H1 (cell line): ENCODE measurements at regions not wholly inside any gene's neighbourhood (a gene's known extent, or its start where the extent isn't known, plus 50 kb on each side); places are given as distances from the start of the nearest gene placed in this dataset.

Experiments used
- BRCA1 ChIP-seq: IDR thresholded peaks from 2 replicates; pipeline ENCODE4 v1.6.1; 2012; ENCODE audit warnings: low read depth, low read length, improper control_type of control experiment
- E2F6 ChIP-seq: IDR thresholded peaks from 2 replicates; pipeline ENCODE4 v1.6.1; 2012; ENCODE audit warnings: inconsistent platforms
- GABPA ChIP-seq: IDR thresholded peaks from 2 replicates; pipeline ENCODE4 v1.6.1; 2011; ENCODE audit warnings: mild to moderate bottlenecking, low read length, moderate library complexity, borderline replicate concordance; ENCODE audit not compliant: insufficient read depth
- POLR2AphosphoS5 ChIP-seq: IDR thresholded peaks from 2 replicates; pipeline ENCODE4 v1.6.1; 2011; ENCODE audit warnings: low read depth, low read length
- RFX5 ChIP-seq: IDR thresholded peaks from 2 replicates; pipeline ENCODE4 v1.6.1; 2011; ENCODE audit warnings: low read depth, low read length, improper control_type of control experiment, borderline replicate concordance
- SIN3A ChIP-seq, 2 experiments: IDR thresholded peaks in 1 of 2; conservative IDR thresholded peaks in 1 of 2; 2 replicates each; pipeline ENCODE4 v1.6.1; 2011 to 2012; ENCODE audit warnings: low read length in 2 of 2, improper control_type of control experiment in 1 of 2, low read depth in 1 of 2, mild to moderate bottlenecking in 1 of 2

GRCh38 chr10:131022981-131023380, 288.5 kb downstream of the TCERG1L start (continued):
- TF ChIP-seq RFX5 (no peak), POLR2AphosphoS5 (no peak), E2F6 (no peak), SIN3A (conservative IDR thresholded peaks at IDR 0.05 in 1 of 2, IDR thresholded peaks at IDR 0.05 in 1 of 2; ENCODE audit: low read depth in 1 of 2, low read length in 2 of 2) (no peak), GABPA (no peak), BRCA1 (no peak)
